ENCODE measurements at regions not wholly inside any gene's neighbourhood (a gene's known extent, or its start where the extent isn't known, plus 50 kb on each side); places are given as distances from the start of the nearest gene placed in this dataset.

- no peak for TF ChIP-seq CTCF (IDR thresholded peaks at IDR 0.05; ENCODE audit: low read depth, low read length)
Observed at GRCh38 chr14:106507354-106507753, 981.0 kb downstream of the TMEM121 start.

GRCh38 chr14:106508216-106508615 lies 981.8 kb downstream of the TMEM121 start:
- no peak for DNase-seq
- no peak overlapping the region for H3K4me3 ChIP-seq (ENCODE audit: low read depth, low read length)
- no peak for TF ChIP-seq CTCF (IDR thresholded peaks at IDR 0.05; ENCODE audit: low read depth, low read length)
- no peaks in the 10 kb centered on the region for H3K36me3 ChIP-seq
- H3K9me3 ChIP-seq (ENCODE audit: severe bottlenecking): no peaks in the 10 kb centered on the region
- H3K27me3 ChIP-seq (ENCODE audit: insufficient read depth, low read depth, severe bottlenecking): peaks cover 62% of the 10 kb centered on the region
- no peak overlapping the region for H3K27ac ChIP-seq

More at GRCh38 chr14:106507354-106507753, 981.0 kb downstream of the TMEM121 start:
- Histone ChIP-seq H3K36me3 (no peaks in the 10 kb centered on the region), H3K4me3 (ENCODE audit: low read depth, low read length) (no peak overlapping the region), H3K27me3 (ENCODE audit: insufficient read depth, low read depth, severe bottlenecking) (peaks cover 55% of the 10 kb centered on the region), H3K9me3 (ENCODE audit: severe bottlenecking) (no peaks in the 10 kb centered on the region), H3K27ac (no peak overlapping the region)
- DNase-seq: no peak

GRCh38 chr14:106509176-106509575 lies 982.8 kb downstream of the TMEM121 start:
- TF ChIP-seq CTCF (IDR thresholded peaks at IDR 0.05; ENCODE audit: low read depth, low read length): no peak
- Histone ChIP-seq H3K4me3 (ENCODE audit: low read depth, low read length) (no peak overlapping the region), H3K27ac (no peak overlapping the region), H3K36me3 (no peaks in the 10 kb centered on the region), H3K9me3 (ENCODE audit: severe bottlenecking) (no peaks in the 10 kb centered on the region), H3K27me3 (ENCODE audit: insufficient read depth, low read depth, severe bottlenecking) (peaks cover 68% of the 10 kb centered on the region)
- no peak for DNase-seq

- TF ChIP-seq CTCF (IDR thresholded peaks at IDR 0.05; ENCODE audit: low read depth, low read length): no peak
- no peak overlapping the region for H3K27ac ChIP-seq
- H3K36me3 ChIP-seq: no peaks in the 10 kb centered on the region
- no peak overlapping the region for H3K4me3 ChIP-seq (ENCODE audit: low read depth, low read length)
- no peak for DNase-seq
- H3K9me3 ChIP-seq (ENCODE audit: severe bottlenecking): no peaks in the 10 kb centered on the region
- H3K27me3 ChIP-seq (ENCODE audit: insufficient read depth, low read depth, severe bottlenecking): peaks cover 63% of the 10 kb centered on the region
Observed at GRCh38 chr14:106509807-106510206, 983.4 kb downstream of the TMEM121 start.

GRCh38 chr14:106511006-106511799 lies 984.8 kb downstream of the TMEM121 start:
- Histone ChIP-seq H3K36me3 (no peaks in the 10 kb centered on the region), H3K9me3 (ENCODE audit: severe bottlenecking) (no peaks in the 10 kb centered on the region), H3K27me3 (ENCODE audit: insufficient read depth, low read depth, severe bottlenecking) (peaks cover 57% of the 10 kb centered on the region), H3K4me3 (ENCODE audit: low read depth, low read length) (no peak overlapping the region), H3K27ac (no peak overlapping the region)
- TF ChIP-seq CTCF (IDR thresholded peaks at IDR 0.05; ENCODE audit: low read depth, low read length): no peak
- DNase-seq: no peak

GRCh38 chr14:106511800-106512198 lies 985.4 kb downstream of the TMEM121 start:
- Histone ChIP-seq H3K27me3 (ENCODE audit: insufficient read depth, low read depth, severe bottlenecking) (peaks cover 54% of the 10 kb centered on the region), H3K4me3 (ENCODE audit: low read depth, low read length) (no peak overlapping the region), H3K36me3 (no peaks in the 10 kb centered on the region), H3K27ac (no peak overlapping the region), H3K9me3 (ENCODE audit: severe bottlenecking) (no peaks in the 10 kb centered on the region)
- no peak for DNase-seq
- TF ChIP-seq CTCF (IDR thresholded peaks at IDR 0.05; ENCODE audit: low read depth, low read length): no peak
